Body of pancreas (tissue), 4 donors: ENCODE measurements at regions not wholly inside any gene's neighbourhood (a gene's known extent, or its start where the extent isn't known, plus 50 kb on each side); places are given as distances from the start of the nearest gene placed in this dataset.

Experiments used
- ATAC-seq: fragments of 150-250 bp; one replicate; pipeline ENCODE4 v1.9.1; 2016
- DNase-seq, 4 donors: peaks; one replicate each; pipeline ENCODE4 v3.0.0-alpha.2; 2019
- H3K27ac ChIP-seq, 4 donors: fragments of 200-600 bp; sonication (generic); 1 replicate in 3 of 4; 2 replicates in 1 of 4; pipeline versions ENCODE4 v1.5.1 to v1.6.1; 2016 to 2019; ENCODE audit warnings: mild to moderate bottlenecking in 1 of 4, mixed read lengths in 1 of 4, moderate library complexity in 1 of 4
- H3K27me3 ChIP-seq, 2 donors: fragments of 200-600 bp; sonication (generic); one replicate each; pipeline ENCODE4 v1.6.0; 2016; ENCODE audit warnings: mild to moderate bottlenecking in 1 of 2
- H3K36me3 ChIP-seq, 2 donors: fragments of 200-600 bp; sonication (generic); replicated peaks in 1 of 2; 2 replicates each; pipeline ENCODE4 v1.5.1; 2016; ENCODE audit warnings: low read depth in 2 of 2; ENCODE audit not compliant: insufficient read depth in 1 of 2
- H3K4me1 ChIP-seq: fragments of 200-600 bp; sonication (generic); one replicate; pipeline ENCODE4 v1.6.0; 2016
- H3K4me3 ChIP-seq, 2 donors: fragments of 200-600 bp; sonication (generic); 1 replicate in 1 of 2; 2 replicates in 1 of 2; pipeline ENCODE4 v1.5.1; 2016 to 2019
- H3K9me3 ChIP-seq, 3 donors: fragments of 200-600 bp; sonication (generic); 1 replicate in 2 of 3; 2 replicates in 1 of 3; pipeline ENCODE4 v1.5.1; 2016
- CTCF ChIP-seq, 7 experiments: fragments of 450-650 bp in 4 of 7; fragments of 200-600 bp in 3 of 7; sonication (generic) in 3 of 7; IDR thresholded peaks; one replicate each; pipeline ENCODE4 v1.5.1; 2016 to 2019; ENCODE audit warnings: antibody characterized with exemption in 7 of 7
- POLR2A ChIP-seq, 3 donors: fragments of 450-650 bp; IDR thresholded peaks; one replicate each; pipeline ENCODE4 v1.6.1; 2016; ENCODE audit warnings: antibody characterized with exemption in 3 of 3, mild to moderate bottlenecking in 2 of 3
- WGBS, 2 donors: methylation state at CpG; one replicate each; pipeline ENCODE4 v1.1.5; 2017; 5-methylcytosine and 5-hydroxymethylcytosine counted together
- intact Hi-C: fragments of 100-400 bp; cut with DNase I; formaldehyde crosslinking; loops from one replicate; pipeline ENCODE4 v1.15.1; 2023

- H3K4me1 ChIP-seq = no peaks in the 10 kb centered on the region
- DNase-seq (no peak), ATAC-seq (no peak)
- H3K36me3 ChIP-seq = no peaks in the 10 kb centered on the region
- WGBS, 2 donors = 83 to 84% methylated on average over 5 to 6 of the region's 6 CpGs
- H3K9me3 ChIP-seq = no peaks in the 10 kb centered on the region
- TF ChIP-seq CTCF (IDR thresholded peaks at IDR 0.05) = no peak
- no peak for TF ChIP-seq POLR2A (IDR thresholded peaks at IDR 0.05)
- H3K27me3 ChIP-seq = no peaks in the 10 kb centered on the region
- no peak overlapping the region for H3K4me3 ChIP-seq
- no peak overlapping the region for H3K27ac ChIP-seq
- intact Hi-C loops = no loop called here
These were observed 154.5 kb upstream of the ZNF32 start for GRCh38 chr10:43802988-43803696.

GRCh38 chr10:43801626-43802025 lies 152.9 kb upstream of the ZNF32 start:
- Histone ChIP-seq H3K36me3 (no peaks in the 10 kb centered on the region), H3K4me1 (no peaks in the 10 kb centered on the region), H3K4me3 (no peak overlapping the region), H3K9me3 (no peaks in the 10 kb centered on the region), H3K27me3 (no peaks in the 10 kb centered on the region), H3K27ac (no peak overlapping the region)
- intact Hi-C loops = no loop called here
- no peak for ATAC-seq
- no peak for DNase-seq
- TF ChIP-seq POLR2A (IDR thresholded peaks at IDR 0.05) (no peak), CTCF (IDR thresholded peaks at IDR 0.05) (no peak)
- WGBS, 2 donors = 89 to 95% methylated on average over 3 of the region's 3 CpGs

GRCh38 chr10:43801140-43801539 lies 152.5 kb upstream of the ZNF32 start:
- no peak overlapping the region for H3K4me3 ChIP-seq
- ATAC-seq = no peak
- no peaks in the 10 kb centered on the region for H3K27me3 ChIP-seq
- 62 to 72% methylated on average over 4 of the region's 4 CpGs for WGBS, 2 donors
- DNase-seq = no peak
- H3K9me3 ChIP-seq = no peaks in the 10 kb centered on the region
- intact Hi-C loops = no loop called here
- H3K27ac ChIP-seq = peak overlapping the region in 1 of 4 donors; percentile 7
- H3K36me3 ChIP-seq = no peaks in the 10 kb centered on the region
- TF ChIP-seq CTCF (IDR thresholded peaks at IDR 0.05) (no peak), POLR2A (IDR thresholded peaks at IDR 0.05) (no peak)
- H3K4me1 ChIP-seq = no peaks in the 10 kb centered on the region

- TF ChIP-seq CTCF (IDR thresholded peaks at IDR 0.05) (no peak), POLR2A (IDR thresholded peaks at IDR 0.05) (no peak)
These were observed 148.1 kb upstream of the ZNF32 start for GRCh38 chr10:43796781-43797180.

GRCh38 chr10:43795639-43796038 lies 147.0 kb upstream of the ZNF32 start:
- TF ChIP-seq POLR2A (IDR thresholded peaks at IDR 0.05) = no peak
- no peak for TF ChIP-seq CTCF (IDR thresholded peaks at IDR 0.05)
- ATAC-seq = no peak

More at GRCh38 chr10:43796781-43797180, 148.1 kb upstream of the ZNF32 start:
- no peak for ATAC-seq
- Histone ChIP-seq H3K27ac (no peak overlapping the region), H3K4me3 (no peak overlapping the region), H3K4me1 (no peaks in the 10 kb centered on the region), H3K36me3 (no peaks in the 10 kb centered on the region), H3K9me3 (no peaks in the 10 kb centered on the region), H3K27me3 (no peaks in the 10 kb centered on the region)
- intact Hi-C loops = no loop called here
- no peak for DNase-seq

More at GRCh38 chr10:43795639-43796038, 147.0 kb upstream of the ZNF32 start:
- WGBS, 2 donors = 91 to 93% methylated on average over 4 of the region's 4 CpGs
- DNase-seq = no peak
- H3K4me3 ChIP-seq = no peak overlapping the region
- H3K27me3 ChIP-seq = no peaks in the 10 kb centered on the region
- no peaks in the 10 kb centered on the region for H3K9me3 ChIP-seq
- H3K36me3 ChIP-seq = no peaks in the 10 kb centered on the region
- intact Hi-C loops = no loop called here
- no peak overlapping the region for H3K27ac ChIP-seq
- no peaks in the 10 kb centered on the region for H3K4me1 ChIP-seq
